ENCODE measurements at regions not wholly inside any gene's neighbourhood (a gene's known extent, or its start where the extent isn't known, plus 50 kb on each side); places are given as distances from the start of the nearest gene placed in this dataset.
"Not testable (repeated sequence)": the region's sequence is repeated elsewhere in the genome, so short reads cannot be mapped to it uniquely, and the experiment has no call there.

- TF ChIP-seq EP300 (IDR thresholded peaks at IDR 0.05; ENCODE audit: borderline replicate concordance); YY1 (IDR thresholded peaks at IDR 0.05; ENCODE audit: low read depth); CREB1 (IDR thresholded peaks at IDR 0.05; ENCODE audit: low read depth); TAF1 (IDR thresholded peaks at IDR 0.05; ENCODE audit: low read depth); TCF12 (IDR thresholded peaks at IDR 0.05; ENCODE audit: low read depth); RAD21 (IDR thresholded peaks at IDR 0.05; ENCODE audit: low read depth): not testable (repeated sequence)
Observed at GRCh38 chr1:146853147-146853546, 85.0 kb upstream of the NBPF12 start.

All from Ishikawa (cell line).